OCI-LY7 (cell line): ENCODE measurements at regions not wholly inside any gene's neighbourhood (a gene's known extent, or its start where the extent isn't known, plus 50 kb on each side); places are given as distances from the start of the nearest gene placed in this dataset.

ENCODE experiments used
- BruUV-seq: library from RNA; stranded (reverse); fragments of 400-500 nt; replicated peaks from 2 replicates; lab custom pipeline; 2021; lab: Mats Ljungman, UMichigan
- CTCF ChIA-PET: fragments of 300-600 bp; sonication (Branson Sonifier 250); formaldehyde crosslinking; loops from one replicate; lab custom pipeline; 2022; ENCODE audit warnings: antibody characterized with exemption; ENCODE audit not compliant: unreplicated experiment; lab: Charles Lee
- POLR2A ChIA-PET: fragments of 300-600 bp; sonication (Branson Sonifier 250); formaldehyde crosslinking; loops from one replicate; lab custom pipeline; 2022; ENCODE audit warnings: antibody characterized with exemption; lab: Charles Lee
- DNase-seq: peaks from one replicate; pipeline ENCODE4 v3.0.0-alpha.2; 2015; ENCODE audit warnings: low spot score
- H2AFZ ChIP-seq: fragments of 200-600 bp; sonication (generic), shearing (Covaris generic); 2 replicates; pipeline ENCODE4 v1.6.1; 2014; ENCODE audit warnings: mild to moderate bottlenecking, antibody characterized with exemption, low read length, moderate library complexity
- H3K27ac ChIP-seq: fragments of 200-600 bp; sonication (generic); 2 replicates; pipeline ENCODE4 v1.5.1; 2014; ENCODE audit warnings: mixed run types, low read depth, mild to moderate bottlenecking, moderate library complexity, low read length, inconsistent platforms; ENCODE audit not compliant: poor library complexity, severe bottlenecking
- H3K36me3 ChIP-seq: fragments of 200-600 bp; sonication (generic); 2 replicates; pipeline ENCODE4 v1.6.1; 2014; ENCODE audit warnings: mild to moderate bottlenecking, antibody characterized with exemption, low read length, moderate library complexity, mixed read lengths; ENCODE audit not compliant: insufficient read depth
- H3K4me1 ChIP-seq: fragments of 200-600 bp; sonication (generic); 2 replicates; pipeline ENCODE4 v1.5.1; 2014; ENCODE audit warnings: mild to moderate bottlenecking, low read length; ENCODE audit not compliant: insufficient read depth, poor library complexity, severe bottlenecking
- H3K4me2 ChIP-seq: fragments of 200-600 bp; sonication (generic); 2 replicates; pipeline ENCODE4 v1.6.1; 2014; ENCODE audit warnings: mild to moderate bottlenecking, low read length
- H3K4me3 ChIP-seq: fragments of 200-600 bp; sonication (generic); 2 replicates; pipeline ENCODE4 v1.5.1; 2014; ENCODE audit warnings: mild to moderate bottlenecking, low read depth, low read length; ENCODE audit not compliant: poor library complexity, severe bottlenecking
- H3K79me2 ChIP-seq: fragments of 200-600 bp; sonication (generic); 2 replicates; pipeline ENCODE4 v1.6.1; 2016; ENCODE audit warnings: low read depth, mild to moderate bottlenecking, low read length, moderate library complexity, mixed read lengths; ENCODE audit not compliant: insufficient read depth
- H3K9me2 ChIP-seq: fragments of 200-600 bp; sonication (generic); 2 replicates; pipeline ENCODE4 v1.6.1; 2016; ENCODE audit warnings: mild to moderate bottlenecking, low read length, mixed read lengths; ENCODE audit not compliant: insufficient read depth
- H3K9me3 ChIP-seq: fragments of 200-600 bp; sonication (generic); 2 replicates; pipeline ENCODE4 v1.6.1; 2014; ENCODE audit warnings: mild to moderate bottlenecking, mixed run types, low read length, mixed read lengths
- H4K20me1 ChIP-seq: fragments of 200-600 bp; sonication (generic); 2 replicates; pipeline ENCODE4 v1.6.1; 2014; ENCODE audit warnings: mild to moderate bottlenecking, antibody characterized with exemption, low read length, moderate library complexity, mixed read lengths; ENCODE audit not compliant: insufficient read depth
- CTCF ChIP-seq: fragments of 200-600 bp; sonication (generic); conservative IDR thresholded peaks from 2 replicates; pipeline ENCODE4 v1.5.1; 2014; ENCODE audit warnings: mild to moderate bottlenecking, antibody characterized with exemption, low read length, moderate library complexity, mixed read lengths
- EZH2phosphoT487 ChIP-seq: fragments of 200-600 bp; sonication (generic); IDR thresholded peaks from 2 replicates; pipeline ENCODE4 v1.6.1; 2018; ENCODE audit warnings: low read depth, borderline replicate concordance, mild to moderate bottlenecking, mixed run types, antibody characterized with exemption, low read length, moderate library complexity, mixed read lengths
- intact Hi-C: fragments of 100-400 bp; cut with micrococcal nuclease; formaldehyde crosslinking; loops from one replicate; pipeline ENCODE4 v1.10.0; 2022; ENCODE audit not compliant: unreplicated experiment

- no peaks in the 10 kb centered on the region for H3K9me3 ChIP-seq
- no peaks in the 10 kb centered on the region for H3K36me3 ChIP-seq
- H3K4me2 ChIP-seq: no peak overlapping the region
- no peaks in the 10 kb centered on the region for H3K4me1 ChIP-seq
- no peak for DNase-seq
- intact Hi-C loops: no loop called here
- no peaks in the 10 kb centered on the region for H3K9me2 ChIP-seq
- no peaks in the 10 kb centered on the region for H3K79me2 ChIP-seq
- no peak overlapping the region for H3K4me3 ChIP-seq
- no peak overlapping the region for H2AFZ ChIP-seq
- TF ChIP-seq CTCF (no peak), EZH2phosphoT487 (no peak)
- ChIA-PET POLR2A (no interaction called here), CTCF (no interaction called here)
- BruUV-seq: no TSS peak
- no peak overlapping the region for H3K27ac ChIP-seq
- H4K20me1 ChIP-seq: no peaks in the 10 kb centered on the region
These were observed 607.2 kb upstream of the NDST4 start for GRCh38 chr4:115720611-115721010.

- no peak for DNase-seq
- no peaks in the 10 kb centered on the region for H3K36me3 ChIP-seq
- TF ChIP-seq EZH2phosphoT487 (no peak), CTCF (no peak)
- ChIA-PET POLR2A (no interaction called here), CTCF (no interaction called here)
- intact Hi-C loops: no loop called here
- no peak overlapping the region for H3K27ac ChIP-seq
- H3K9me2 ChIP-seq: no peaks in the 10 kb centered on the region
- H2AFZ ChIP-seq: no peak overlapping the region
- no peak overlapping the region for H3K4me2 ChIP-seq
- H3K4me3 ChIP-seq: no peak overlapping the region
- no peaks in the 10 kb centered on the region for H3K4me1 ChIP-seq
- H3K9me3 ChIP-seq: no peaks in the 10 kb centered on the region
- BruUV-seq: no TSS peak
- H4K20me1 ChIP-seq: no peaks in the 10 kb centered on the region
- no peaks in the 10 kb centered on the region for H3K79me2 ChIP-seq
These were observed 598.2 kb upstream of the NDST4 start for GRCh38 chr4:115711575-115711974.

GRCh38 chr4:115688961-115689360, 575.5 kb upstream of the NDST4 start:
- Histone ChIP-seq H4K20me1 (no peaks in the 10 kb centered on the region), H3K27ac (no peak overlapping the region), H3K9me2 (no peaks in the 10 kb centered on the region), H3K4me3 (no peak overlapping the region), H3K4me1 (no peaks in the 10 kb centered on the region), H3K9me3 (no peaks in the 10 kb centered on the region), H3K4me2 (no peak overlapping the region), H3K79me2 (no peaks in the 10 kb centered on the region), H2AFZ (no peak overlapping the region), H3K36me3 (no peaks in the 10 kb centered on the region)
- ChIA-PET POLR2A (interaction anchor here (0.6 kb wide), 1 partner anchor 18 kb away, joined by 3 read pairs; no protein-coding TSS in a partner anchor), CTCF (no interaction called here)
- BruUV-seq: no TSS peak
- intact Hi-C loops: no loop called here
- TF ChIP-seq CTCF: no peak
- TF ChIP-seq EZH2phosphoT487: no peak
- no peak for DNase-seq
